Esophagus squamous epithelium (tissue), 5 donors: ENCODE measurements at regions not wholly inside any gene's neighbourhood (a gene's known extent, or its start where the extent isn't known, plus 50 kb on each side); places are given as distances from the start of the nearest gene placed in this dataset.

ENCODE experiments used
- DNase-seq: peaks from one replicate; lab custom pipeline; 2025; lab: John Stamatoyannopoulos, UW
- H3K27ac ChIP-seq, 4 donors: fragments of 200-600 bp; sonication (generic); one replicate each; pipeline ENCODE4 v1.5.1; 2016 to 2019; ENCODE audit warnings: mild to moderate bottlenecking in 1 of 4
- H3K27me3 ChIP-seq, 4 donors: fragments of 200-600 bp; sonication (generic); 1 replicate in 3 of 4; 2 replicates in 1 of 4; pipeline versions ENCODE4 v1.5.1 to v1.6.0; 2017 to 2021; ENCODE audit warnings: antibody characterized with exemption in 1 of 4
- H3K36me3 ChIP-seq, 3 donors: fragments of 200-600 bp; sonication (generic); one replicate each; pipeline ENCODE4 v1.5.1; 2016 to 2019
- H3K4me1 ChIP-seq, 3 donors: fragments of 200-600 bp; sonication (generic); one replicate each; pipeline ENCODE4 v1.5.1; 2017 to 2019
- H3K4me3 ChIP-seq, 4 donors: fragments of 200-600 bp; sonication (generic); 1 replicate in 3 of 4; 2 replicates in 1 of 4; pipeline ENCODE4 v1.5.1; 2016 to 2019; ENCODE audit warnings: mild to moderate bottlenecking in 2 of 4, moderate library complexity in 1 of 4
- H3K9me3 ChIP-seq, 3 donors: fragments of 200-600 bp; sonication (generic); one replicate each; pipeline ENCODE4 v1.5.1; 2016 to 2019
- CTCF ChIP-seq, 6 experiments: fragments of 450-650 bp in 4 of 6; fragments of 200-600 bp in 2 of 6; sonication (generic) in 2 of 6; IDR thresholded peaks; one replicate each; pipeline ENCODE4 v1.5.1; 2016 to 2019; ENCODE audit warnings: antibody characterized with exemption in 6 of 6, mild to moderate bottlenecking in 4 of 6, moderate library complexity in 4 of 6
- POLR2A ChIP-seq, 4 donors: fragments of 450-650 bp; IDR thresholded peaks; one replicate each; pipeline ENCODE4 v1.6.1; 2017; ENCODE audit warnings: antibody characterized with exemption in 4 of 4, mild to moderate bottlenecking in 4 of 4, moderate library complexity in 3 of 4
- WGBS, 2 donors: methylation state at CpG; one replicate each; pipeline ENCODE4 v1.1.5; 2018; 5-methylcytosine and 5-hydroxymethylcytosine counted together
- intact Hi-C: fragments of 100-400 bp; cut with DNase I; formaldehyde crosslinking; loops from one replicate; pipeline ENCODE4 v1.15.0; 2022
- donor health status: DM: yes; HTN: yes; CAD: no.

DNA sequence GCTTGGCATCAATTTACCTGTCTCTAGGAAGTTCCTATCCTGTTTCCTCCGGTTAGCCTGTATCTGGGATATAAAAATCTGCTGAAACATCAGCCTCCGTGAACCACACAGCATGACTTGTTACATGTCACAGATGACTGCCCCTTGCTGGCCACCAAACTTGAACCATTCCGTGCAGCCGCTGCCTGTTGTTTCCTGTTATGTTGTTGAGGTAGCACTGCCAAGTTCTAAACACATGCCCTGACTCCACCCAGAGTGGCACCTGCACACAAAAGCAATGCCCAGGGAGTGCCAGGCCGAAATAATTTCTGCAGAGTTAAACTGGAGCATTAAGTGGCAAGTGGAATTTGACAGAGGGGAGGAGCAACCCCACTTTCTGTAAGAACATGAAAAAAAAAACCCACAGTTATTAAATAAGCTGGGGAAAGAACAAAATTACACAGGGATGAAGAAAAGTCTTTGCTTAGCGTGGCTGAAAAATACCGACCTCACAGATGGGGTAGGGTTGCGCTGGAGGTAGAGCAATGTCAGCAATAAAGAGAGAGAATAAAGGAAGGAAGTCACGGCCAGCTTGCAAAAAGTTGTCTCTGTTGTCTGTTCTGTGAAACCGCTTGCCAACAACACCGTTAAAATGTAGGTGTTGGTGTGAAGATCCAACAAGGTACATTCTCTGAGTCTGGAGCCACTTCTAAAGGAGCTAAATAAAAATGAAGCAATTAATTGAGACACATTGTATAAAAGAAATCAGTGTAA is 174.6 kb upstream of the CDH13 start:
- H3K4me3 ChIP-seq: no peak overlapping the region
- TF ChIP-seq POLR2A (IDR thresholded peaks at IDR 0.05) (no peak), CTCF (IDR thresholded peaks at IDR 0.05) (no peak)
- peaks cover 0 to 6% (median 0%) of the 10 kb centered on the region in 3 donors for H3K4me1 ChIP-seq
- no peaks in the 10 kb centered on the region for H3K36me3 ChIP-seq
- intact Hi-C loops: loop anchor here (10.0 kb wide), 1 partner anchor 187 kb away; no protein-coding TSS in a partner anchor
- peaks cover 0 to 14% (median 0%) of the 10 kb centered on the region in 4 donors for H3K27me3 ChIP-seq
- no peaks in the 10 kb centered on the region for H3K9me3 ChIP-seq
- WGBS, 2 donors: 48 to 64% methylated on average over 11 of the region's 11 CpGs
- no peak for DNase-seq
- no peak overlapping the region for H3K27ac ChIP-seq

DNA sequence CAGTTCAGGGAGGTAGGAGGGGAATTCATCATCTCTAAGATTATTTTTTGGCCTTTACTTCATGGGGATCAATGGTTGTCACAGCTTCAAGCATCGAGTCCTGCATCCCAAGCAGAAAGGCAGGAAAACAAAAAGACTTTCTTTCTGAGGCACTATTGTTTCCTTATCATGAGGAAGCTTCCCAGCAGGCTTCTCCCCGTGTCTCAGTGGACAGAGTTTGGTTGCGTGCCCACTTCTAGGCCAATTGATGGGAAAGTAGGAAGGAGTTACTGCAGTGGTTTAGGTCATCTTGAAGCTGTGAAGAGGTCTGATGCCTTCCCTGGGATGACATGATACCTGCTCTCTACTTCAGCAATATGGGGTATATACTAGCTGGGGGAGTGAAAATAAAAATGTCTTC is 175.3 kb upstream of the CDH13 start:
- H3K4me1 ChIP-seq: peaks cover 0 to 6% (median 0%) of the 10 kb centered on the region in 3 donors
- H3K27ac ChIP-seq: no peak overlapping the region
- no peak for DNase-seq
- no peaks in the 10 kb centered on the region for H3K9me3 ChIP-seq
- H3K27me3 ChIP-seq: peaks cover 0 to 14% (median 0%) of the 10 kb centered on the region in 4 donors
- H3K4me3 ChIP-seq: no peak overlapping the region
- no peaks in the 10 kb centered on the region for H3K36me3 ChIP-seq
- 62 to 70% methylated on average over 3 of the region's 3 CpGs for WGBS, 2 donors
- no peak for TF ChIP-seq CTCF (IDR thresholded peaks at IDR 0.05)
- no peak for TF ChIP-seq POLR2A (IDR thresholded peaks at IDR 0.05)
- intact Hi-C loops: loop anchor here (10.0 kb wide), 1 partner anchor 187 kb away; no protein-coding TSS in a partner anchor

DNA sequence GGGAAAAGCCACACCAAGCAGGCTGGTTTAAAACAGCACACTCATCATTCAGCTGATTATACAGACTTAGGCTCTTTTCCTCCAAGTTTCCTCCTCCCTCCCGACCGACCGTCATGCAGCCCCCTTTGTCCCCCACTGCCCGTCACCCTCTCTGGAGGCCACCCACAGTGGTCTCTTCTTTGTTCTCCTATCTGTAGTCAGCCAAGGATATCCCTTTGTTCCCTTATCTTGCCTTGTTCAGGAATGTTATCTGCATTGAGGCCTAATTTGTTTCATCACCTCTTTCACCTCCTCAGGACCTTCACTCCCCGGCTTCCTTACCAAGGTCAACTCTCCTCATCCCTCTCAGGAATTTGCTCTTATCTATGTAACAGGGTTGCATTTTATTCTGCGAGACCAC is 186.4 kb upstream of the CDH13 start:
- Histone ChIP-seq H3K27ac (no peak overlapping the region), H3K9me3 (no peaks in the 10 kb centered on the region), H3K4me3 (no peak overlapping the region), H3K27me3 (peaks cover 0 to 5% (median 0%) of the 10 kb centered on the region in 4 donors), H3K36me3 (no peaks in the 10 kb centered on the region), H3K4me1 (no peaks in the 10 kb centered on the region)
- TF ChIP-seq POLR2A (IDR thresholded peaks at IDR 0.05) (no peak), CTCF (IDR thresholded peaks at IDR 0.05) (no peak)
- WGBS, 2 donors: 66 to 73% methylated on average over 6 of the region's 6 CpGs
- no peak for DNase-seq
- intact Hi-C loops: no loop called here

DNA sequence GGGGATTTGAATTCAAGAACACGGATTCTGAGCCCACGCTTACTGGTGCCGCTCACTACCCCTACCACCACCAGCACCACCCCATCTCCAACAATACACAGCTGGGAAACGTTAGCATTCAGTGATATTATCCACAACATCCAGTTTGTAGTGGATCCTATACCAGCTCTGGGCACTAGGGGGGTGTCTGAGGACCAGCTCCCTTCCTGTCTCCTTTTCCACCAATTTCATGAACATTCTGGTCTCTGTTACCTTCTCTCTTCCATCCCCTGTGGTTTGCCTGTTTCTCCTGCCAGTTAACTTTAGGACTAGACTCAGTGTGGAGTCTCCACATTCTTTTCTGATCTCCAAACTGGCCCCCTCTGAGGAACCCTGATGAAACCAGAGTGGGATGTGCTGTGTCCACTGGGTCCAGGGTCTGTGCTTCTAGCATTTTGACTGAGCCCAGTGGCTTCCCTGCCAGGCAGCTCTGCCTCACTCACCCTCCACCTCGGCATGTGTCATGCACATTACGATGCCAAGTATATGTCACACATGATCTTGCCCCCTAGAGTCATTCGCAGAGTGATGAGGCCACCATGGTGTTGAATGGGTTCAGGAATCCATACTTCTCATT is 187.0 kb upstream of the CDH13 start:
- H3K27me3 ChIP-seq: peaks cover 0 to 5% (median 0%) of the 10 kb centered on the region in 4 donors

More for the DNA sequence above, 187.0 kb upstream of the CDH13 start:
- Histone ChIP-seq H3K4me3 (no peak overlapping the region), H3K9me3 (no peaks in the 10 kb centered on the region), H3K36me3 (no peaks in the 10 kb centered on the region), H3K27ac (no peak overlapping the region), H3K4me1 (no peaks in the 10 kb centered on the region)
- 70 to 75% methylated on average over 6 to 7 of the region's 7 CpGs for WGBS, 2 donors
- intact Hi-C loops: no loop called here
- DNase-seq: no peak
- TF ChIP-seq CTCF (IDR thresholded peaks at IDR 0.05): peak in 1 of 6 experiments; percentile 27
- no peak for TF ChIP-seq POLR2A (IDR thresholded peaks at IDR 0.05)
